ENCODE measurements at regions not wholly inside any gene's neighbourhood (a gene's known extent, or its start where the extent isn't known, plus 50 kb on each side); places are given as distances from the start of the nearest gene placed in this dataset.

DNA sequence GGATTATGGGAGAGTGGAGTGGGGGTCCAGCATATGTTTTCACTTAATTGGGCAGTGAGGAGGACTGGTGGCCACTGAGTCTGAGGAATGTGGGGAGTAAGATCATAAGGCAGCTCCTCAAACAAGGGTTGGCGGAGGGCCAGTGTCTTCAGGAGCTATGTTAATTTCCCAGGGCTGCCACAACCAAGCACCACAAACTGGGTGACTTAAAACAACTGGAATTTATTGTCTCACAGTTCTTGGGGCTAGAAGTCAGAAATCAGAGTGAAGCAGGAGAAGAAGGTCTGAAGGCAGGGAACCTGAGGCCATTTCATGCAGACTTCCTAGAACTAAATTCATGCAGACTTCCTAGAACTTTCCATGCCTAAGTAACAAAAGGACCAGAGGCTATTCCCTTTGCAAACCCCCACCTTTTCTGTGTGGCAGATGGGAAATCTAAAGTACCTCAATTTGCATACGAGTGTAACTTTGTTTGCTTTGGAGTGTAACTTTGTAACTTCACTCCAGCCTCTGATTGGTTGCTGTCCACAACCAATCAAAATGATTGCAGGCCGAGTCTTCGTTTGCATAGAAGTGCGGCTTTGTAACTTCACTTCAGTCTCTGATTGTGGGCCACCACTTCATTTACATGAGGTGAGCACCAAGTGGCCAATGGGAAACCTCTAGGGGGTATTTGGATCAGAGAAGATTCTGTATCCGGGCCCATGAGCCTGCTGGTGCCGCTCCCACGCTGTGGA is 50.5 kb upstream of the ZBED5 start:
- H3K27ac Mint-ChIP-seq: peak overlapping the region; percentile 62
- CTCF ChIA-PET: interaction anchor here (1.3 to 1.9 kb wide), 2 partner anchors 26 to 30 kb away, joined by 3 to 6 read pairs; no protein-coding TSS in a partner anchor
- DNase-seq (ENCODE audit: low spot score): peak; percentile 26

More for the DNA sequence above, 50.5 kb upstream of the ZBED5 start:
- Mint-ChIP-seq H3K4me1 (peaks cover 35% of the 10 kb centered on the region), H3K4me3 (no peak overlapping the region), H3K9me3 (peaks cover 19% of the 10 kb centered on the region), H3K36me3 (peaks cover 5% of the 10 kb centered on the region), H3K27me3 (ENCODE audit: low read depth) (no peaks in the 10 kb centered on the region)
- TF ChIP-seq, protein P1, sequence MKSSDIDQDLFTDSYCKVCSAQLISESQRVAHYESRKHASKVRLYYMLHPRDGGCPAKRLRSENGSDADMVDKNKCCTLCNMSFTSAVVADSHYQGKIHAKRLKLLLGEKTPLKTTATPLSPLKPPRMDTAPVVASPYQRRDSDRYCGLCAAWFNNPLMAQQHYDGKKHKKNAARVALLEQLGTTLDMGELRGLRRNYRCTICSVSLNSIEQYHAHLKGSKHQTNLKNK (CRISPR knock-in tag; IDR thresholded peaks at IDR 0.05): no peak
- peak; percentile 62 for TF ChIP-seq NFYB (CRISPR knock-in tag; conservative IDR thresholded peaks at IDR 0.05; ENCODE audit: low read depth)
- ATAC-seq: peak; percentile 82
- POLR2A ChIA-PET: no interaction called here
